ENCODE measurements at regions not wholly inside any gene's neighbourhood (a gene's known extent, or its start where the extent isn't known, plus 50 kb on each side); places are given as distances from the start of the nearest gene placed in this dataset.

DNA sequence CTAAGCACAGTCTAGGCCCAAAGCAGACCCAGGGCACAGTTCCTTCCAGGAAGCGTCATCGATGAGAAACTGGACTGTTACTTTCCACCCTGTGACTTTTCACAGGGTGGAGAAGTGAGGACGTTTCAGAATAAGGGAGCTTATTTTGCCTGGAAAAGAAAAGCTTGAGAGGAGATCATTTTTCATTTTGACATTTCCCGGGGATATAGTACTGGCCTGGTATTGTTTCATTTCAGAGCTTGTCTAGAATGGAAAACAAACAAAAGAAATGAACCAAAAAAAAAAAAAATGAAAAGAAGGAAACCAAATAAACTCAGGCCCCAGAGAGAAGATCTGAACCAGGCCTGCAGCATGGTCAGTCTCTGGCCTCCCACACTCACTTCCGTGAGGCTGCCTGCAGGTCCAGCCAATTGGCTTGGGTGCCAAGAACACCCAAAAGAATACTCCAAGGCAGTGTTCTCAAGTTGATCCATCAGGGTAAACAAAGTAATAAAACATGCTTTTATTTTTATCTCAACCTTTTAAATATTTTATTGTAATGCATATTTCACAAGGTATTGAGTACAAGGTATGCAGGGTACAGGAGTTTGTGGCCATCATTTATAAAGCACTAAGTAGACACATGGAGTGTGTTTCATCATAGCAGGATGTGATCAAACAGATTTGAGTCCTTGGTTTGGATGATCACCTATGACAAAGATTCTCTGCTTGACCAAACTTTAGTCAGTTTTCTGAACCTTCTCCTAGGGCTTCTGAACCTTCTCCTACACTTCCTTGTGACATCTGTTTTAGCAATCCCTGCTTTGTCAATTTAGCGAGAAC is 176.9 kb upstream of the GGTLC1 start:
- H3K27ac ChIP-seq = peak overlapping the region; percentile 50
- TF ChIP-seq CTCF (conservative IDR thresholded peaks at IDR 0.05) = no peak

DNA sequence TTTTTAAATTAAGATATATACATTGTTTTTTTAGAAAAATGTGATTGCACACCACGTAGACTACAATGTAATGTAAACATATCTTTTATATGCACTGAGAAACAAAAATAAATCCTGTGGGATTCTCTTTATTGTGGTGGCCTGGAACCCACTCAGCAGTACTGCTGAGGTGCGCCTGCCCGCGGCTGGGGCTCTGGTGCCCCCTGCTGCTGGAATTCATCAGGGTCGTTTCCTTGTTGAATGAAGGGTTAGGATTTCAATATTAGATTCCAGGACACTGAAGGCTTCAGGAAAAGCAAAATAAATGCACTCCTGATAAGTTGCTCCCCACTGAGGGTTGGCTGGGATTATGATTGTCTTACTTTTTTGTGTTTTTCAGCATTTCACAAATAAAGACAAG is 175.8 kb upstream of the GGTLC1 start:
- TF ChIP-seq CTCF (conservative IDR thresholded peaks at IDR 0.05) = peak; percentile 56
- no peak overlapping the region for H3K27ac ChIP-seq

DNA sequence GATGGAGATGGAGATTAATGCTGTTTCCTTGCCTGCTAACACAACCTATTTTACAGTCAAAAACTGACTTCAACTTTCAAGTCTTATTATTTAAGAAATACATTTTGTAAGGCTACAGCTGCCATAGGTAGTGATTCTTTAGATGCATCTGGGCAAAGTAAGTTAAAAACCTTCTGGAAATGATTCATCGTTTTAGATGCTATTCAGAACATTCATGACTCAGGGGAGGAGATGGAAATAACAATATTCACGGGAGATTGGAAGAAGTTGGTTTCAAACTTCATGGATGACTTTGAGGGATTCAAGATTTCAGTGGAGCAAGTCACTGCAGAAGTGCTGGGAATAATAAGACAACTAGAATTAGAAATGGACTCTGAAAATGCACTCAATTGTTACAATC is 174.9 kb upstream of the GGTLC1 start:
- TF ChIP-seq CTCF (conservative IDR thresholded peaks at IDR 0.05) = no peak
- no peak overlapping the region for H3K27ac ChIP-seq

- H3K27ac ChIP-seq = no peak overlapping the region
- peak; percentile 93 for TF ChIP-seq CTCF (conservative IDR thresholded peaks at IDR 0.05)
Measured at GRCh38 chr20:24160563-24161281, 172.1 kb upstream of the GGTLC1 start.

DNA sequence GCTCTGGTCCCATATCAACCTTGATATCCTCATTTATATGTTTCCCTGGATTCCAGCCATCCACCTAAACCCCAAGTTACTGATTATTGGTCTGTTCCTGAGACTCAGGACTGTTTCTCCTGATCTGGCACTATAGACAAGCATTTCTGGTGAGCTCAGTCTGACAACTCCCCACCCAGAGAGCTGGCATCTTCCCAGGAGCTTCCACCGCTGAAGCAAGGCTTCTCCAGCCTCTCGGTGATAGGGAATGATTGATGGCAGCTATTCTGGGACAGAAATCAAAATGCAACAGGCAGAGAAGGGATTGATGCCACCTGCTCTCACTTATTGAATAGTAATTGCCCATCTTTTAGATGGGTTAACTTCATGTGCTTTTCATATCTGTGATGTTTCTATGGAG is 169.7 kb upstream of the GGTLC1 start:
- no peak overlapping the region for H3K27ac ChIP-seq
- TF ChIP-seq CTCF (conservative IDR thresholded peaks at IDR 0.05) = no peak

DNA sequence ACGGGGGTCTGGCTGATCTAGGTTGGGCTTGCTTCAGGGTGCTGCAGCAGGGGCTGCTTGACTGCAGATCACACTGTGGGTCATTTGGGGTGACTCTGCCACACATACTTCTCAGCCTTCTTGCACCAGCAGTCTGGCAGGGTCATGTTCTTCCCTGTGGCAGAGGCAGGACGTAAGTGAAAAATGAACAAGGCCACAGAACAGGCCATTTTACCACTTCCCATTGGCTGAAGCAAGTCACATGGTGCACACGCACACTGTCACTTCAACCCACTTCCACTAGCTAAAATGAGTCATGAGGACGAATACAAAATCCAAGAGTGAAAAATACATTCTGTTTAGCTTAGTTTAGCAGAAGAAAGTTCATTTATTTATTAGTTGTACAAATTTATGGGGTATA is 168.6 kb upstream of the GGTLC1 start:
- TF ChIP-seq CTCF (conservative IDR thresholded peaks at IDR 0.05) = no peak
- H3K27ac ChIP-seq = no peak overlapping the region

DNA sequence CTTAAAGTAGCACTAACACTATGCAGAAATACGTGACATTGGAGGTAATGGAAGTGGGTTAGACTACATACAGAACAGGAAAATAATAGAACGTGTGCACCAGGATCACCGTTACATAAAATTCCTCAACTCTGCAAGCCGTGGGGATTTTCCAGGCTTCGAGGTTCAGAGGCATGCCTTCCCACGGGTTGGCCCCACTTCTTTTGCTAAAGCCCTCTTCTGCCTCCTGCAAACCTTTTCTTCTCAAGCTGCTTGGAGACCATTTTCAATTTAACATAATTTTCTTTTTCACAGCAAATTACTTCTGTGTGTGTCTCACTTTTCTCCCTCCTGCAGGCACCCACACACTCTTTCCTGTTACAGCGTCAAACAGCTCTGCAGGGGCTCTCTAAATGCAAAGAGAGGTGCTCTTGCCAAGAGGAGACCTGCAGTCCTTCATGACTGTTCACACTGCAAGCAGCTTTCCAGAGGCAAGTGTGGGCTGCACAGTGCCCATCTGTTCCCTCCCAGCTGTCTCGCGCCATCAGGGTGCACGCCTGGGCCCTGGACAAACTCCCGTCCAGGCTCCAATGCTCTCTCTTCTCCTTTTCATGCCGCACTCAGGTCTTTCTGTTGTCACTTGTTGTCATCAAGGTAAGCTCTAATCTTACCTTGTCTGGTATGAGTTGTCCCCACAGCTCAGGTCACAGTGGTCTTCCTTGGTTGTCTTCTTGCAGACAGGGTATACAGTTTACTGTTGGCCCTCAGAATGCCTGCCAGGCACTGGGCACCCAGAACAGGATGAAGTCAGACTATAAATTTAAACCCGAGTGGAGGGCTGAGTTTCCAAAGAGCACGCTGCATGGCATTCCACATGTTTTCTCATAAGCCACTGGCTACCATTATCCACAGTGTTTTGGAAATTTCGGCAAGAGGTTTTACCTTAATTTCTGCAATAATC is 164.8 kb upstream of the GGTLC1 start:
- H3K27ac ChIP-seq = no peak overlapping the region
- no peak for TF ChIP-seq CTCF (conservative IDR thresholded peaks at IDR 0.05)

All from VCaP (cell line).